DND-41 (cell line): ENCODE measurements at regions not wholly inside any gene's neighbourhood (a gene's known extent, or its start where the extent isn't known, plus 50 kb on each side); places are given as distances from the start of the nearest gene placed in this dataset.

Experiments used
- ATAC-seq: fragments of 200-7000 bp; cut with Tn5 transposase; 3 replicates; pipeline ENCODE4 v1.9.1; 2021; ENCODE audit warnings: low read depth; ENCODE audit not compliant: insufficient read depth
- DNase-seq: peaks from one replicate; pipeline ENCODE4 v3.0.0-alpha.2; 2020
- H2AFZ ChIP-seq: 2 replicates; pipeline ENCODE4 v1.6.0; 2012; ENCODE audit warnings: low read depth, low read length
- H3K27ac ChIP-seq: 2 replicates; pipeline ENCODE4 v1.5.1; 2012; ENCODE audit warnings: low read length, inconsistent platforms
- H3K27me3 ChIP-seq: fragments of 200-600 bp; sonication (generic); 2 replicates; pipeline ENCODE4 v1.6.0; 2012; ENCODE audit warnings: low read length, mild to moderate bottlenecking, inconsistent platforms; ENCODE audit not compliant: insufficient read depth, poor library complexity
- H3K36me3 ChIP-seq: 2 replicates; pipeline ENCODE4 v1.5.1; 2012; ENCODE audit warnings: low read length, inconsistent platforms; ENCODE audit not compliant: insufficient read depth
- H3K4me1 ChIP-seq: 2 replicates; pipeline ENCODE4 v1.5.1; 2012; ENCODE audit warnings: mild to moderate bottlenecking, low read length; ENCODE audit not compliant: insufficient read depth
- H3K4me2 ChIP-seq: 2 replicates; pipeline ENCODE4 v1.6.0; 2012; ENCODE audit warnings: mild to moderate bottlenecking, moderate library complexity, low read length, inconsistent platforms; ENCODE audit not compliant: insufficient read depth
- H3K4me3 ChIP-seq, 2 experiments: fragments of 200-600 bp in 1 of 2; shearing (Covaris generic) in 1 of 2; 2 replicates each; pipeline ENCODE4 v1.5.1; 2012 to 2016; ENCODE audit warnings: inconsistent platforms in 2 of 2, low read length in 2 of 2, mild to moderate bottlenecking in 2 of 2, low read depth in 1 of 2, moderate library complexity in 1 of 2
- H3K79me2 ChIP-seq: 2 replicates; pipeline ENCODE4 v1.6.0; 2012; ENCODE audit warnings: low read length, inconsistent platforms; ENCODE audit not compliant: insufficient read depth
- H3K9ac ChIP-seq: 2 replicates; pipeline ENCODE4 v1.6.0; 2012; ENCODE audit warnings: low read depth, mild to moderate bottlenecking, inconsistent platforms, low read length, moderate library complexity
- H3K9me3 ChIP-seq: 2 replicates; pipeline ENCODE4 v1.5.1; 2012; ENCODE audit warnings: low read length, moderate library complexity, mild to moderate bottlenecking, inconsistent platforms; ENCODE audit not compliant: insufficient read depth, severe bottlenecking
- H4K20me1 ChIP-seq: 2 replicates; pipeline ENCODE4 v1.6.0; 2012; ENCODE audit warnings: low read length; ENCODE audit not compliant: insufficient read depth
- CTCF ChIP-seq: IDR thresholded peaks from 2 replicates; pipeline ENCODE4 v1.5.1; 2012; ENCODE audit warnings: borderline replicate concordance, low read length, moderate library complexity, mild to moderate bottlenecking; ENCODE audit not compliant: poor library complexity, severe bottlenecking; ENCODE audit errors: extremely low read depth
- EZH2 ChIP-seq: IDR thresholded peaks from 3 replicates; pipeline ENCODE4 v1.6.1; 2012; ENCODE audit warnings: borderline replicate concordance, low read depth, mild to moderate bottlenecking, moderate library complexity, low read length, inconsistent platforms; ENCODE audit not compliant: severe bottlenecking

- H3K27me3 ChIP-seq = peaks cover 2% of the 10 kb centered on the region
- no peaks in the 10 kb centered on the region for H3K9me3 ChIP-seq
- H3K4me1 ChIP-seq = no peaks in the 10 kb centered on the region
- H3K9ac ChIP-seq = no peak overlapping the region
- TF ChIP-seq CTCF = no peak
- H2AFZ ChIP-seq = no peak overlapping the region
- no peak for DNase-seq
- no peak for ATAC-seq
- no peak overlapping the region for H3K4me2 ChIP-seq
- no peaks in the 10 kb centered on the region for H4K20me1 ChIP-seq
- H3K79me2 ChIP-seq = no peaks in the 10 kb centered on the region
- no peaks in the 10 kb centered on the region for H3K36me3 ChIP-seq
- no peak overlapping the region for H3K4me3 ChIP-seq
- H3K27ac ChIP-seq = no peak overlapping the region
Observed at GRCh38 chr16:54479546-54479945, 193.0 kb upstream of the IRX3 start.

GRCh38 chr16:54477714-54478113 is 191.1 kb upstream of the IRX3 start:
- ATAC-seq (no peak), DNase-seq (no peak)
- no peaks in the 10 kb centered on the region for H4K20me1 ChIP-seq
- H3K36me3 ChIP-seq = no peaks in the 10 kb centered on the region
- H3K4me2 ChIP-seq = no peak overlapping the region
- H3K79me2 ChIP-seq = no peaks in the 10 kb centered on the region
- no peaks in the 10 kb centered on the region for H3K9me3 ChIP-seq
- TF ChIP-seq EZH2 (no peak), CTCF (no peak)
- no peaks in the 10 kb centered on the region for H3K4me1 ChIP-seq
- H2AFZ ChIP-seq = no peak overlapping the region
- no peak overlapping the region for H3K9ac ChIP-seq
- no peak overlapping the region for H3K4me3 ChIP-seq
- no peaks in the 10 kb centered on the region for H3K27me3 ChIP-seq
- H3K27ac ChIP-seq = no peak overlapping the region

DNA sequence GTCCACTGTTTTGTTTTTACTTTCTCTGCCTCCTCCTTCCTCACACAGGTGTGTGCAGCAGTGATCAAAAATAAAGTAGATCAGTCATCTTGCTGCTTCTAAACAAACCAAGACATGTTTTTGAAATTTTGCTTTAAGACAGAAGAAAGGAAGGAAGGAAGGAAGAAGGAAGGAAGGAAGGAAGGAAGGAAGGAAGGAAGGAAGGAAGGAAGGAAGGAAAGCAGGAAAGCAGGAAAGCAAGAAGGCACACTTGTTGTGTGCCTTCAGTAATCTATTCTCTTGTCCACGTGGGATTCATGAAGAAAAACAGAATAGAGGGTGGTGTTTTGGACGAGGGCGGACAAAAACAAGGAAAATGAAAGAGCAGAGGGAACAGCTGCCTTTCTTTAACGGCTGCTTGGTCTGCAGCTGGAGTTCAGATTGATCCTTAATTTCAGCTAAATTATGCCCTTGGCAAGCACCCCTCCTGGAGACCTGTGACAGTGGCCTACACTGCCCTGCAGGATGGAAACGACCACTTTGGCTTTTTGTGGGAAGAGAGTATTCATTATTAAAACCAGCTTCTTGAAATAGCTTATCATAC is 188.5 kb upstream of the IRX3 start:
- H3K4me3 ChIP-seq = no peak overlapping the region
- H3K9me3 ChIP-seq = no peaks in the 10 kb centered on the region
- DNase-seq = no peak

More for the DNA sequence above, 188.5 kb upstream of the IRX3 start:
- Histone ChIP-seq H2AFZ (no peak overlapping the region), H3K27me3 (no peaks in the 10 kb centered on the region), H3K79me2 (no peaks in the 10 kb centered on the region), H3K36me3 (no peaks in the 10 kb centered on the region), H4K20me1 (no peaks in the 10 kb centered on the region), H3K9ac (no peak overlapping the region), H3K27ac (no peak overlapping the region), H3K4me2 (no peak overlapping the region), H3K4me1 (no peaks in the 10 kb centered on the region)
- ATAC-seq = no peak
- TF ChIP-seq CTCF = no peak
- TF ChIP-seq EZH2 = no peak
